Keratinocyte (primary cell): ENCODE measurements at regions not wholly inside any gene's neighbourhood (a gene's known extent, or its start where the extent isn't known, plus 50 kb on each side); places are given as distances from the start of the nearest gene placed in this dataset.

Source experiments
- DNase-seq: peaks from one replicate; pipeline ENCODE4 v3.0.0-alpha.2; 2011; ENCODE audit warnings: low read depth, missing footprints, low spot score
- FAIRE-seq: peaks from 2 replicates; lab custom pipeline; 2011; peaks lifted over from hg19 to GRCh38; lab: Jason Lieb, UNC
- H2AFZ ChIP-seq: 2 replicates; pipeline ENCODE4 v1.6.0; 2012; ENCODE audit warnings: low read length, control low read depth, inconsistent platforms; ENCODE audit not compliant: control insufficient read depth
- H3K27ac ChIP-seq: 2 replicates; pipeline ENCODE4 v1.5.1; 2011; ENCODE audit warnings: low read length; ENCODE audit not compliant: control insufficient read depth, insufficient read depth
- H3K27me3 ChIP-seq: 3 replicates; pipeline ENCODE4 v1.6.0; 2011; ENCODE audit warnings: low read length; ENCODE audit not compliant: control insufficient read depth, insufficient read depth; ENCODE audit errors: extremely low read depth
- H3K36me3 ChIP-seq, 2 experiments: 2 replicates in 1 of 2; 3 replicates in 1 of 2; pipeline ENCODE4 v1.5.1; 2011; ENCODE audit warnings: low read length in 2 of 2, mild to moderate bottlenecking in 1 of 2; ENCODE audit not compliant: control insufficient read depth in 2 of 2, insufficient read depth in 2 of 2; ENCODE audit errors: extremely low read depth in 1 of 2
- H3K4me1 ChIP-seq: 3 replicates; pipeline ENCODE4 v1.5.1; 2011; ENCODE audit warnings: low read length; ENCODE audit not compliant: control insufficient read depth, insufficient read depth; ENCODE audit errors: extremely low read depth
- H3K4me2 ChIP-seq: 3 replicates; pipeline ENCODE4 v1.6.0; 2011; ENCODE audit warnings: low read depth, low read length; ENCODE audit not compliant: control insufficient read depth, insufficient read depth; ENCODE audit errors: extremely low read depth
- H3K4me3 ChIP-seq, 3 experiments: fragments of 200-600 bp in 1 of 3; sonication (generic) in 1 of 3; 2 replicates in 2 of 3; 3 replicates in 1 of 3; pipeline ENCODE4 v1.5.1; 2011 to 2016; ENCODE audit warnings: low read length in 3 of 3, mild to moderate bottlenecking in 3 of 3, control low read depth in 2 of 3, inconsistent platforms in 1 of 3, low read depth in 1 of 3, mixed read lengths in 1 of 3, mixed run types in 1 of 3, moderate library complexity in 1 of 3; ENCODE audit not compliant: control insufficient read depth in 2 of 3, insufficient read depth in 2 of 3; ENCODE audit errors: extremely low read depth in 1 of 3
- H3K79me2 ChIP-seq: 2 replicates; pipeline ENCODE4 v1.6.0; 2012; ENCODE audit warnings: low read length; ENCODE audit not compliant: control insufficient read depth, insufficient read depth
- H3K9ac ChIP-seq: 3 replicates; pipeline ENCODE4 v1.6.0; 2011; ENCODE audit warnings: low read length; ENCODE audit not compliant: control insufficient read depth, insufficient read depth; ENCODE audit errors: extremely low read depth
- H3K9me1 ChIP-seq: 3 replicates; pipeline ENCODE4 v1.6.0; 2011; ENCODE audit warnings: low read length; ENCODE audit not compliant: control insufficient read depth, insufficient read depth; ENCODE audit errors: extremely low read depth
- H3K9me3 ChIP-seq: 2 replicates; pipeline ENCODE4 v1.5.1; 2012; ENCODE audit warnings: low read depth, low read length; ENCODE audit not compliant: control insufficient read depth
- H4K20me1 ChIP-seq: 3 replicates; pipeline ENCODE4 v1.6.0; 2011; ENCODE audit warnings: low read length; ENCODE audit not compliant: control insufficient read depth, insufficient read depth; ENCODE audit errors: extremely low read depth
- EZH2 ChIP-seq: IDR thresholded peaks from one replicate; pipeline ENCODE4 v1.6.1; 2012; ENCODE audit warnings: inconsistent platforms, mild to moderate bottlenecking, low read length, moderate library complexity
- dilution Hi-C: fragments of 300-500 bp; cut with MboI; formaldehyde crosslinking; loops from one replicate; pipeline ENCODE4 v1.7.0; 2020; ENCODE audit warnings: low sequenced_read_pairs; ENCODE audit not compliant: extremely low pct_ligation_motif_present
- TF ChIP-seq, protein P1 (sequence below), 3 experiments: IDR thresholded peaks in 1 of 3; conservative IDR thresholded peaks in 1 of 3; optimal IDR thresholded peaks in 1 of 3; 2 replicates in 2 of 3; 3 replicates in 1 of 3; pipeline versions ENCODE3 to v1.5.1; 2011; ENCODE audit warnings: low read length in 3 of 3, mild to moderate bottlenecking in 3 of 3, moderate library complexity in 2 of 3, control low read depth in 1 of 3, inconsistent platforms in 1 of 3; ENCODE audit not compliant: insufficient read depth in 2 of 3; ENCODE audit errors: extremely low read depth in 1 of 3

DNA sequence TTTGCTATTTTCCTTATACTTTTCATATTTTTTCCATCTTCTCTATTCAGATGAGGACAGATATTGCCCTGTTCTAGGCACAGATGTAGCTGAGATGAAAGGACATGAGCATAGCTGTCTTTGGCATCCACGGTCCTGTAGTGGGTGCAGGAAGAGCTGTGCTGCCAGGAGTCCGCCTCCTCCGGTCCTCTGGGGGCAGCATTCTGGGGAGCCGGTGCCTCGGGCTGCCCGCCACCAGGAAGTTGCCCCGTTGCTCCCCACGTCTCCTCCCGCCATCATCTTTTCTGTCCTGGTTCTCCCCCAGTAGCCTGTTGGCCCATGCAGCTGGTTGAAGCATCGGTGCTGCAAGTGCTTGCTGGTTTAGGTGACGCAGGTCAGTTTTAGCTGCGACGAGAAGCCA lies 170.0 kb upstream of the IRX4 start:
- TF ChIP-seq, protein P1, sequence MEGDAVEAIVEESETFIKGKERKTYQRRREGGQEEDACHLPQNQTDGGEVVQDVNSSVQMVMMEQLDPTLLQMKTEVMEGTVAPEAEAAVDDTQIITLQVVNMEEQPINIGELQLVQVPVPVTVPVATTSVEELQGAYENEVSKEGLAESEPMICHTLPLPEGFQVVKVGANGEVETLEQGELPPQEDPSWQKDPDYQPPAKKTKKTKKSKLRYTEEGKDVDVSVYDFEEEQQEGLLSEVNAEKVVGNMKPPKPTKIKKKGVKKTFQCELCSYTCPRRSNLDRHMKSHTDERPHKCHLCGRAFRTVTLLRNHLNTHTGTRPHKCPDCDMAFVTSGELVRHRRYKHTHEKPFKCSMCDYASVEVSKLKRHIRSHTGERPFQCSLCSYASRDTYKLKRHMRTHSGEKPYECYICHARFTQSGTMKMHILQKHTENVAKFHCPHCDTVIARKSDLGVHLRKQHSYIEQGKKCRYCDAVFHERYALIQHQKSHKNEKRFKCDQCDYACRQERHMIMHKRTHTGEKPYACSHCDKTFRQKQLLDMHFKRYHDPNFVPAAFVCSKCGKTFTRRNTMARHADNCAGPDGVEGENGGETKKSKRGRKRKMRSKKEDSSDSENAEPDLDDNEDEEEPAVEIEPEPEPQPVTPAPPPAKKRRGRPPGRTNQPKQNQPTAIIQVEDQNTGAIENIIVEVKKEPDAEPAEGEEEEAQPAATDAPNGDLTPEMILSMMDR (optimal IDR thresholded peaks at IDR 0.05 in 1 of 3, IDR thresholded peaks at IDR 0.05 in 1 of 3, conservative IDR thresholded peaks at IDR 0.05 in 1 of 3; ENCODE audit: extremely low read depth in 1 of 3, insufficient read depth in 2 of 3, low read length in 3 of 3): no peak
- no peak for TF ChIP-seq EZH2
- Histone ChIP-seq H3K4me1 (no peaks in the 10 kb centered on the region), H3K36me3 (no peaks in the 10 kb centered on the region), H3K27ac (no peak overlapping the region), H3K4me2 (no peak overlapping the region), H2AFZ (no peak overlapping the region), H3K27me3 (peaks cover 3% of the 10 kb centered on the region), H3K4me3 (no peak overlapping the region), H3K9me1 (no peaks in the 10 kb centered on the region), H3K79me2 (no peaks in the 10 kb centered on the region), H3K9me3 (no peaks in the 10 kb centered on the region), H4K20me1 (no peaks in the 10 kb centered on the region), H3K9ac (no peak overlapping the region)
- no peak for DNase-seq
- dilution Hi-C loops: no loop called here
- FAIRE-seq: no peak

DNA sequence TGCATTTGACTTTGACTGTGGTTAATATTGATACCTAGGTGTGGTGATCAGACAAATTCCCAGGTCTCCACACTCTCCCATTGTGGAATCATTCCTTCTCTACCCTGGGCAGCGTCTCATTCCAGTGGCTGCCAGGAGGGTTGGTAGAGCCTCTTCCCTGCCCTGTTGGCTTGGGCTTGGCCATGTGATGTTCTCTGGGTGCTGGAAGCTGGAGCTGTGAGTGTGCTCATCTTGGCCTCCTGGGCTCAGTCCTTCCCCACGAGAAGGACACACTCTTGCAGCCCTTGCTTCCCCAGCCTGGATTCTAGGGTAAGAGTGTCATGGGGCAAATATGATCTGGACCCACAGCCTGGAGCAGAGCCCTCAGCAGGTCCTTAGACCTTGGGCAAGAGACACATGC lies 167.2 kb upstream of the IRX4 start:
- H3K27ac ChIP-seq: no peak overlapping the region
- no peak overlapping the region for H3K4me2 ChIP-seq
- dilution Hi-C loops: no loop called here
- H2AFZ ChIP-seq: no peak overlapping the region
- no peaks in the 10 kb centered on the region for H3K4me1 ChIP-seq
- H3K4me3 ChIP-seq: no peak overlapping the region
- no peaks in the 10 kb centered on the region for H3K36me3 ChIP-seq
- no peaks in the 10 kb centered on the region for H3K79me2 ChIP-seq
- TF ChIP-seq, protein P1 (optimal IDR thresholded peaks at IDR 0.05 in 1 of 3, IDR thresholded peaks at IDR 0.05 in 1 of 3, conservative IDR thresholded peaks at IDR 0.05 in 1 of 3; ENCODE audit: extremely low read depth in 1 of 3, insufficient read depth in 2 of 3, low read length in 3 of 3): no peak
- no peak for TF ChIP-seq EZH2
- no peaks in the 10 kb centered on the region for H4K20me1 ChIP-seq
- no peaks in the 10 kb centered on the region for H3K9me3 ChIP-seq
- FAIRE-seq (no peak), DNase-seq (no peak)
- H3K9ac ChIP-seq: no peak overlapping the region
- peaks cover 3% of the 10 kb centered on the region for H3K27me3 ChIP-seq
- no peaks in the 10 kb centered on the region for H3K9me1 ChIP-seq
